Fibroblast of gingiva (primary cell): ENCODE measurements at regions not wholly inside any gene's neighbourhood (a gene's known extent, or its start where the extent isn't known, plus 50 kb on each side); places are given as distances from the start of the nearest gene placed in this dataset.
A peak's percentile ranks its signal among the peaks of the same experiment; 100 is the strongest.
"Not testable (repeated sequence)": the region's sequence is repeated elsewhere in the genome, so short reads cannot be mapped to it uniquely, and the experiment has no call there.

Source experiments
- DNase-seq: peaks from one replicate; pipeline ENCODE4 v3.0.0-alpha.2; 2011; ENCODE audit warnings: low read depth

DNA sequence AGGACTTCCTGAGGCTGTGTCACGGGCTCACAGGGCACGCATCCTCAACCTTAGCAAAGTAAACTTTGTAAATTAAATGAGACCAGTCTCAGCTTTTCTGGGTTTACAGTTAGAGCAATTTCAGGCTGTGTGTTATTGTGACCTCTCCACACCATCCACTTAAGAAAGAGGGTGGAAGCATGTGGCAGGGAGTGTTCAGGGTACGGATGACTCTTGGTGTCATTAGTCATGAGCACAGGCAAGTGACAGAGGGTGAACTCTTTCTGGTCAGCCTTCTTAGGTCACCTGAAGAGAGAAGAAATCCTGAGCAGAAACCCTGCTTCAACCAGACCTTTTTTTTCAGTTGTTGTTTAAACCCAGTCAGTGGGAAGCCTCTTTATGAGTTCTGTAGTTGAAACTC lies 207.9 kb downstream of the ICOS start:
- no peak for DNase-seq

DNA sequence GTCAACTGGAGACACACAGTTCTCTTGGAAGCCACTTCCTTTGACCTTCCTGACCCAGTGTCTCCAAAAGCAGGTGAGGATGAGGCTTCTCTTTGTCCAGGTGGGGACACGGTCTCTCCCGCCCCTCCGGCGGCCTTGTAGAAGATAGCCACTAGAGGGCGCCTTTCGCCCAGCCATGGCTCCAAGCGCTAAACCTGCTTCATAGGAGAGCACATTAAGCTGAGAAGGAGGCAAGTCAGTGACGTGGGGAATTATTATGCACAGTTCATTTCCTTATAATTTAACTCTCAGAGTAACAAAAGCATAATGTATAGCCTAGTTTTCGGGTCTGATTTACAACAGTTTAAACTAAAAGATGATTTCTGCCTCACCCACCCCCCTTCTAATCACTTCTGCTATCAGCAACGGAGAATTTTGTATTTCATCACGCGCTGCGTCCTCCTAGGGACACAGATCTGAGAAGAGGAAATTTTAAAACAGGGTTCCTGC lies 208.7 kb downstream of the ICOS start:
- DNase-seq = peak; percentile 62

DNA sequence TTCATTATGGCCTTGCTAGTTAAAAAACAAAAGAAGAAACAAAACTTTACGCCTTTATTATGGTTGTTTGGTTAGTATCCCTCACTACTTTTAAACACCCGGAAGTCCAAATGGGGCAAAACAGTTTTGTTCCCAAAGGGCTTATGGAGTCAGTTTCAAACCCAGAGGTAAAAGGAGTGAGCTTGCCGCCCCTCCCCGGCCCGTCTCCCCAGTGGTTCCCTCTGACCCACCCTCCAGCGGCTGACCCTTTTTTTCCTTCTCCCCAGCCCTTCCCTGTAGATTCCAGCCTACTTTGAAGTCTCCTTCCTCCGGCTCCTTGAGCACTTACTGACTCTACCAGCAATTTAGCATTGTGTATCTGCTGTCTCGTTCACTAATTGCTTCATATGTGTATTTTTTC lies 209.2 kb downstream of the ICOS start:
- DNase-seq = no peak

DNA sequence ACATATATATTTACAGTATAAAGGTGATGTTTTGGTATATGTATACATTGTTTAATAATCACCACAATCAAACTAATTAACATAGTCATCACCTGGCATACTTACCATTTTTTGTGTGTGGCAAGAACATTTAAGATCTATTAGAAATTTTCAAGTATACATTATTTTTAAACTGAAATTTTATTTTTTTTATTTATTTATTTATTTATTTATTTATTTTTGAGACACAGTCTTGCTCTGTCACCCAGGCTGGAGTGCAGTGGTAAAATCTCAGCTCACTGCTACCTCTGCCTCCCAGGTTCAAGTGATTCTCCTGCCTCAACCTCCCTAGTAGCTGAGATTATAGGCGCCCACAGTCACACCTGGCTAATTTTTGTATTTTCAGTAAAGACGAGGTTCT lies 210.5 kb downstream of the ICOS start:
- not testable (repeated sequence) for DNase-seq

DNA sequence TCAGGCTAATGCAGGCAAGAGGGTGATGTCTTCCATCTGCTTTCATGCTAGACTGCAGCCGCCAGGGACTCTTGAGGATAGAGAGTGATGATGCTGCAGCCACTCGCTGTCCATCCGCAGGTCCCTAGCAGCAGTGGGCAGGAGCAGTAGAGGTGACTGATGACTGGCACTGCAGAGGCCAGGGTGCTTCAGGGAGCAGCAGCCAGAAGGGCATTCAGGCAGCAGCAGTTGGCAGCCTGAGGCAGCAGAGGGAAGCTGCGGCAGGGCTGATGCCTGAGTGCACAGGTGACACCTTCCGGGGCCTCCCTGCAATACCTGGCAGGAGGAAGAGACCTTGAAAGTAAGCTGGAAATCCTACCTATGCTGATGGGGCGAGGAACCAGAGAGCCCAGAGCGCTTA lies 214.2 kb downstream of the ICOS start:
- no peak for DNase-seq

DNA sequence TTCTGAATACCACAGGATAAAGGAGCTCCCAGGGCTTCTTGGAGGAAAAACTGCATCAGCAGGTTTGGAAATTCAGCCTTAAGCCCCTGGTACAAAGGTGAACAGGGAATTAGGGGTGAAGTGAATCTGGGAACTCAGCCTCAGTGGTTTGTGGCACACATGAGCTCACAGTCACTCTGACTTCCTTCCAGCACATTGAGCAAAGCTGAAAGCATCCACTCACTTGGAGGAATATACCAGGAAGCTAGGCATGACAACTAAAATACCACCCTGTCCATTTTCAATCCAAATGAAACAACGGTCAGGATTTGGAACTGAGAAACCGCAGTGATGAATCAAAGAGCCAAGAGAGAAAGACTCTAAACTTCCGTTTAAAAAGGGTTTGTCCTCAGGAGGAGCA lies 216.1 kb downstream of the ICOS start:
- no peak for DNase-seq

DNA sequence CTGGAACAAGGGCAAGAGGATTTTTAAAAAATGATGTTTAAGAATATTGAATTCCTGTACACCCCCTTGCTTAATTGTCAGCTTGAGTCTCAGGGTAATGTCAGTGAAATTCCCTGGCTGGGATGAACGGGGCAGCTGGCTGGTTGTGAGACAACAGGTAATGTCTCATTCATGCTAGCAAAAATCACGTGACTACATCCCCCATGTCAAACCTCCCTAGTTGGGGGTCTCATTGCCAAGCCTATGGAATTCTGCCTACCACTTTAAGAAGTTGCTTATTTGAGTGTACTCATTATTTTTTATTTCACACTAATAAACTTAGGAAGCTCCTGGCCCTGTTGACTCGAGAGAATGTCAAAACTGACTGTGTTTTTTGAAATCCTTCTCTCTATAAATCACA lies 218.3 kb downstream of the ICOS start:
- no peak for DNase-seq

DNA sequence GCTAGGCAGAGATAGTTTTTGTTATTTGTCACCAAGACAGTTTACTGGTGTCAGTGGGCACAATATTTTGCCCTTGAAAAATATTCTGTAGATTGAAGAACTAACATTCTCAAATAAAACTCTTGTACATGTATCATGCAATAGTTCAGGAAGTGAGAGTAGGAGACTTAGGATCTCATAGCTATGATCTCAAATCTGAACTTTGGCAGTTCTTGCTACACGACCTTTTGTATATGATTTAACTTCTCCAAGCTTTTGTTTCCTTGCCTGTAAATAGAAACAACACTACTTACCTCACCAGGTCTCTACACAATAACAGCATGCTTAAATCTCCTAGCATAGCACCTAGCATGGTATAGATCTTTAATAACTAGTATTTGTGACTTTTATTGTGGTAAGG lies 219.9 kb downstream of the ICOS start:
- no peak for DNase-seq

DNA sequence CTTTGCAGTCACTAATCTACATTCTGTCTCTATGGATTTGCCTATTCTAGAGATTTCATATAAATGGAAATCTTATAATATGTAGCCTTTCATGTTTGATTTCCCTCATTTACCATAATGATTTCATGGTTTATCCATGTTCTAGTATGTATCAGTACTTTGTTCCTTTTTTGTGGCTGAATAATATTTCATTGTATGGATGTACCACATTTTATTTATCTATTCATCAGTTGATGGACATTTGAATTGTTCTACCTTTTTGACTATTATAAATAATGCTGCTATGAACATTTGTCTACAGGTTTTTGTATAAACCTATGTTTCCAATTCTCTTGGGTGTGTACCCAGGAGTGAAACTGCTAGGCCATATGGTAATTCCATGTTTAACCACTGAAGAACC lies 221.1 kb downstream of the ICOS start:
- DNase-seq = no peak

DNA sequence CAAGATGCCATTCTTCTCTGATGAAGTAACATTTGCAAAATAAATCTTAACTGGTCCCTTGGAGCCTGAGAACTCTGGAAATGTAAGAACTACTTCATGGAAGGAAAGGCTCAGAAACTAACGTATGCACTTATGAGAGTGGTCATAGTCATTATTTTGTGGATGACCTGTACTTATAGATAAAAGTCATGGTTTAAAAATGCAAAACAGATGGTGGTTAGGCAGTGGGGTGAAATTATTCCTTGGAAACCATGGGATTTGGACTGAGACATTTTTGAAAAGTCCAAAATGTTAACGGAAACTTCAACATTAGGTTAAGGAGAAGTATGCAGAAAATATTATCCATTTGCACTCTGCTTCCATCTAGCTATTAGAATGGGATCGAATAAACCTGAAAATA lies 223.0 kb downstream of the ICOS start:
- no peak for DNase-seq

DNA sequence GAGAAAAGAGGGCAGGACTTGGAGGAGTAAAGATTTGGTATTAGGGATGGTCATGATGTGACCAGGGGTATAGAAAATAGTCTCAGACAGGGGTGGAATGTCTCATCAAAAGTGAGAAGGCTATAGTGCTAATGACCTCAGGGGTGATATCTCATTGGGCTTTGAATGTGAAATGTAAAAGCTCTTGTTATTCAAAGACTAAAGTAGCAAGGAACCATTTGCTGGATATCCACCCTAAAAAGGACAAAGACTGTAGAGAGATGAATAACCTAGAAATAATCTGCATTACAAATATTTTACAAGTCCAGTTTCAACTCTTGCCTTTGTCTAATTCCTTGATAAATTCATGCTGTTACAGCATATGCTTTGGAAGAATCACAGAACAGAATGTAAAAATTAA lies 224.4 kb downstream of the ICOS start:
- no peak for DNase-seq

DNA sequence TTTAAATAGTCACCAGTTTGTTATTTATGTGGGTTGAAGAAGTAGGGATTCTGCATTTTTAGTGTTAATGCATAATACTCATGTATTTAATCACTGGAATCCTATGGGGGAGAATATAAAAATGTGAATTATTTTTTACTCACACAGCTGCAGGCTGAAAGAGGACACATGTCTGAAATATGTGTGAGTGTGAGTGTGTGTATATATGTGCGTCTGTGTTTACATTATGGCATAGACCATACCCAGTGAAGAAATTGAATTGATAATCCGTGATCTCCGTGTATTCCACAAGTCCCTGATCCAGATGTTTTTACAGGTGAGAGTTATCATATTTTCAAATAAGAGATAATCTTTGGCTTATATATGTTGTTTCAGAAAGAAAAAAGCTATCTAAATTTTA lies 225.3 kb downstream of the ICOS start:
- no peak for DNase-seq

DNA sequence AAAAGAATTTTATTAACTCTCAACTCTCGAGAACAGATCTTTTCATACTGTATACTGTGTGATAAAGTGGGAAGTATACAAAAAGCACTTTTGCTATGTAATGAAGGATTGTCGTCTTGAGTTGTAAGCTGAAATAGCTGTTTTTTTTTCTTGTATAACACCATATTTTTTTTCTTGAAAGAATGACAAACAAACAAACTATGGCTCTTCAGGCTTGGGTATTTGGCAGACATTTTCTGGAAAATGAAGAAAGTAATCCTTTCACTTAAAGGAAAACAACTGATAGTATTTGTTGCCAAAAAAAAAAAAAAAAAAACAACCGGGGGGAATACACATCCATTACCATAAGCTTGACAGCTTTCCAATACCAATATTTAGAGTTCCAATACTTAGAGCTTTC lies 230.4 kb downstream of the ICOS start:
- no peak for DNase-seq

DNA sequence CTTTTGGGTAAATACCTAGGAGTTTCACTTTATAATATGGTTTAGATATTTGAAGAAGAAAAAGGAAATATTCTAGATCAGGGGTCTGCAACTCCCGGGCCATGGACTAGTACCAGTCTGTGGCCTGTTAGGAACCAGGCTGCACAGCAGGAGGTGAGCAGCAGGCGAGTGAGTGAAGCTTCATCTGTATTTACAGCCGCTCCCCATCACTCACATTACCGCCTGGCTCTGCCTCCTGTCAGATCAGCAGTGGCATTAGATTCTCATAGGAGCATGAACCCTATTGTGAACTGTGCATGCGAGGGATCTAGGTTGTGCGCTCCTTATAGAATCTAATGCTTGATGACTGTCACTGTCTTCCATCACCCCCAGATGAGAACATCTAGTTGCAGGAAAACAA lies 231.1 kb downstream of the ICOS start:
- DNase-seq = not testable (repeated sequence)

DNA sequence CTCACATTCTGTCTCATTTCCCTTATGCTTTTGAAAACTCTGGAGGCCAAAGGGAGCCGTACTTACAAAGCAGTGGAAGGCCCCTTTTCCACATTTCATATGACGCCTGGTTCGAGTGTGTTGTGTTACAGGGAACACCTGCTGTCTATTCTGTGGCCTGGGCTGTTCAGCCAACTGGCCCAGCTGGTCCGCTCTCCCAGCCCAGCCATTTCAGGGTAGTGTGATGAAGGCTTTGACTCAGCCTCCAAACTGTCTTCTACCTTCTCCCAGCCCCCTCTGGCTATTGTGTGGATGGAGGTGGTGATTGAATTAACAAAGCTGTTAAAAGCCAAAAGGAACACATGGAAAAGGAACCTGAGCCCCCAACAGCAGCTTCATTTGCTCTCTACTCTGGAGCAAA lies 233.8 kb downstream of the ICOS start:
- DNase-seq = no peak

DNA sequence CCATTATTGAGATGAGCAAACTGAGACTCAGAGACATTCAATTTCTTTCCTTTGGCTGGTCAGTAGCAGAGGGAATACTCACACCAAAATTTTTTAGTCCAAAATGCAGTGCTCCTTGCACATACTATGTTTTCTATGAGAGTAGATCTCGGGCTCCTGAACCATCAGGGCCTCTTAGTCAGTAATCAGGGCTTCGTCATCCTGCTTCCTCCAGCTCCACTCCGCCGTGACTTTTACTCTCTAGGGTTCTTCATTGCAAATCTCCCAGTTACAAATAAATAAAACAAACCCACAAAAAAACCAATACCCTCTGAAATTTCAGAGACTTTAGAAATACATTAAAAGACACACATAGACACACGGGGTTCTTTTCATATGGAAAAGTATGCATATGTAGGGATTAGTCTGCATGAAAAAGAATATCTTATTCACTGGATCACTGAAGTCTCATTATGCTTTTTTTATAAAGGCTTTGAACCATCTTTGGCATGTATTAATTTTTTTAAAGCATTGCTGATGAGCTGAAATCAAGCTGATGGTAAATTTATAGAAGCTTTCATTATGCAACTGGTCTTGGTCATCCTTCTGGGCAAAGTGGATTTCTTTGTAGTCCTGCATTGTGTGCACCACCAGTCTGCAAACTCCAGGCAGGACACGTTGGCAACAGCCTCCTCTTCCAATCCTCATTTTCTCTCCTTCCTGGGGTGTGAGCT lies 235.0 kb downstream of the ICOS start:
- DNase-seq = no peak

DNA sequence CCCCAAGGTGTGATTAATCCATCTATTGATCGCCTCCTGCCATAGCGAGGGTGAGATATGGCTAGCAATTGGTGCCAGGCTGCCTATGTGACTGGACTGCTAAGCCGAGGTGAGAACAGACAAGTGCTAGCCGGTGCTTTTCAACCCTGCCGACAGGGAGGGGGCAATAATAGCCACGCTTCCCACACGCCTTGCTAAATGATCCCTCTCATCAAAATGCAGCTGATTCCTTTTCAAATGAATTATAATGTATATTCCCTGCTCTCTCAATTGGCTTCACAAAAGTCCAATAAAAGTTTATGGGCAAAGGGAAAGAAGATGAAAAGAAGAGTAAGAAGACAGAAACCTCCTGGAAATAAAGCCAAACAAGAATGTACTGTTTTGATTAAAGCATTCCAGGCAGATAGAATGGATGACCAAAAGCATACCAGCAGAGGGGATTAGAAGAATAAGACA lies 235.6 kb downstream of the ICOS start:
- DNase-seq = no peak

DNA sequence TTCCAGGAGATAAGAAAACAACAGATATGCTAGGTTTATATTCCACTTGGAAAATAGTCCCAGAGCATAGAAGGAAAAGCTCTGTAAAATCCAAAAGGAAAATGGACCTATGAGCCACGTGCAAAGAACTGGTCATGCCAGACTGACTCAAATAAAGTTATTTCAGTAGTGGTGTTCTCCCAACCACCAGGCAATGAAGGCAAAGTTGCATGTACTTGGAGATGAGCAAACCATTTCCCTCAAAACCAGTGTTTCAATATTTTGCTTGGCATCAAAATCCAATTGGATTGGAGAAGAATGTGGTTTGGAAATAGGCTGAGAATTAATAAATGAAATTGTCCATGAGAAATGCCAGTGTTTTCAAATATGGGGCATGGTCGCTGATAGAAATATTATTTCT lies 237.5 kb downstream of the ICOS start:
- no peak for DNase-seq

DNA sequence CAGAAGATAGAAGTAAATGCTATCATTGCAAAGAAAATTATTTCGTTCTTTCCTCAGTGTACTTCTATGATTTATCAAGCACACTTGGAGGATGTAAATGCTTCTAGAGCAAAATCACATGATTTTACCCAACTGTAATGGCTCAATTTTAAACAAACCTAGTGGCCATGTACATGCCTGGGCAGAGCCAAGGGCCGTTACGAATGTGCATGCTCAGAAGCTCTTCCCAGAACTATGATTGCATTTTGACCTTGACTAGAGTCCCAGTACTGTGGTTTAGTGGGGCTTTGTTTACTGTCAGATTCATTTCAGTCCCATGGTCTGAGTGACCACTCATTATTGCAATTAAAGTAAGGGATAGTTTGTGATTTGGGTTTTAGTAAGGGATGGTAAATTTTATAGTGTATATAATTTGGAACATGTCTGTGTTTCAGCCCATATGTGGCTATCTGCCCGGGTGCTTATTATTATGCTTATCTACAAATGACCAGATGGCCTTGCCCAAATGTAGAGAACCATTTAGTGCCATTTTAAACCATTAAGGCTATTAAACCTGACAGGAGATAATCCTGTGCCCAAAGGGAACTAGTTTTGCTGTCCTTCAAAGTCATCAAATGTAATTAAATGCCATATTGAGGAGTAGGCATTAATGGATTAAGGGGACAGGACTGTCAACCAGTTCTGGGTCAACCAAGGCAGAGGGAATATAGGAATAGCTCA lies 239.1 kb downstream of the ICOS start:
- DNase-seq = no peak

DNA sequence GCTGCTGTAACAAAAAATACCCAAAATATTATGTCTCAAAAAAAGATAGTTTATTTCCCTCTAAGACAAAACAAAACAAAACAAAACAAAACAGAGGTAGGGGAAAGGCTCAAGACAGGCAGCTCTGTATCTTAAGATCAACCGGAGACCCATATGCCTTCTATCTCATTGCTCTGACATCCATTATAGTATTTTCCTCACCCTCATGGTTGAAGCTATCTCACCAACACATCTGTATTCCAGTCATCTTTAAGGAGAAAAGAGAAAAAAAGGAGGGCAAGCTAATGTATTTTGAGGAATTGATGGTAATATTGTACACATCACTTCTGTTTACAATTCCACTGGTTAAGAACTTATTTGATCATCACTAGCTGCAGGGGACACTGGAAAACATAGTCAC lies 239.7 kb downstream of the ICOS start:
- no peak for DNase-seq

DNA sequence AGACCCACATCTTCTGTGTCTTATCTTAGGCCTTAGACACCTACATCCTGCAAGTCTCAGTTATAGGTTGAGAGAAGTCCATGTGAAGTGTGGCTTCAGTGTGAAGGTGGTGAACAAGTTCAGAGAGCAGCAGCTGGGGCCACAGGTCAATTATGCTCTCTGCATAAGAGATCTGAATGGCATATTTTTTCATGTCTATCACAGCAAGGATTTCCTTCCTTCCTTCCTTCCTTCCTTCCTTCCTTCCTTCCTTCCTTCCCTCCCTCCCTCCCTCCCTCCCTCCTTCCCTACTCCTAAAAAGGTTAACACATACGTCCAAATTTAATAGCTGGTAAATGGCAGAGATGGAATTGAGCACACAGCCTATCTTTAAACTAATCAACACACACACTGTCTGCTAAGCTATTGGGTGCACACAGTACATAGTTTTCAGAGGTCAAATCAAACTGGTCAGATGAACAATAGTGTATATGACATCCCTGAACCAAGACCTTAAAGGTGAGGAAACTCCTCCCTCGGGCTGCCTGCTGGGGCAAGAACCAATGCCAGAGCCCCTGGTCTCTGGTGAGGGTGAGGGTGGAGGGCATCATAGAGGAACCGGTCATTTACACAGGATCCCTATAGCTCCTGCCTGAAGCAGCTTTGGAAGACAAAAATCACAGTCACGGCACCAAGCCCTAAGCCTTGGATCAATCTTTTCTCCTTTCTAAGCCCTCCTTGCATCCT lies 240.9 kb downstream of the ICOS start:
- DNase-seq = no peak

DNA sequence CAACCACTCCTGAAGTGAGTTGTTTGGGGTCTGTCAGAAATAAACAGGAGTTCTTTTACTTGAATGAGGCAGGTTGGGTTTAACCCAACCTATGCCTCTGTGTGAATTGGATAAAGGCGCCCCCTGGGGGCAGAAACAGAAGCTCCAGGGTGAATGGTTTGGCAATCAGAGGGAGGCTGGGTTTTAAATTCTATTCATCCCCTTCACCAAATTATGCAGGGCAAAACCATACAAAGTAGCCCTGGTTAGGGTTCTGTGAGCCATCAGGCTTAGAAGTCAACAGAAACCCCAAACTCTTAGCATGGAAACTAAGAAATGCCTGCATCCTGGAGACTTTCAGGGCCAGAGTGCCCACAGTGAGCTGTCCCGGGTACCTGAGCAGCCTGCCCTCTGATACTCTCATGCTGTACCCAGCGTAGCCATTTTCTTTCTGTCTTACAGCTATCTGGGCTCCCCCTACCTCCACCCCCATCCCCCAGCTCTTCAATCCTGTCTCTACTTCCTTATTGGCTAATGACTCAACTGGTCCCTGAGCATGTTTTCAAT lies 241.5 kb downstream of the ICOS start:
- DNase-seq = no peak

DNA sequence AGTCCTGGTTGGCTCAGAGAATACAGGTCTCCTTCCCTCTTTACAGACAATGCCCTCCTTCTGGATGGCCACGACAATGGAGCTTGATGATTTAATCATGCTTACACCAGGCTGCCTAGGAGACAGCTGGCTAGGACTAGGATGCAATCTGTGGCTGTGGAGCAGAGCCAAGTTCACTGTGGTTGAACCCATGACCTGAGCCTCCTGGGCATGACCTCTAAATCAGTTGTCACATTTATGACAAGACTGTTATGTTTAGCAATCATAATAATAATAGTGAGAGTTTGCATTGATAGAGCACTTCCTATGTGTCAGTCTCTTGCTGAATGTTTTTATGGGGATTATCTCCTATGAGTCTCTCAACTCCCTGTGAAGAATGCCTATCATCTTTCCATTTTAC lies 244.1 kb downstream of the ICOS start:
- no peak for DNase-seq
